Hepatocyte (in vitro differentiated cells): ENCODE measurements at regions not wholly inside any gene's neighbourhood (a gene's known extent, or its start where the extent isn't known, plus 50 kb on each side); places are given as distances from the start of the nearest gene placed in this dataset.

Experiments used
- DNase-seq: peaks from one replicate; pipeline ENCODE4 v3.0.0-alpha.2; 2016; ENCODE audit warnings: low spot score
- H2AFZ ChIP-seq: fragments of 200-600 bp; sonication (generic); 2 replicates; pipeline ENCODE4 v1.6.0; 2016; ENCODE audit warnings: antibody characterized with exemption, mild to moderate bottlenecking
- H3K27ac ChIP-seq: fragments of 200-600 bp; sonication (generic); 2 replicates; pipeline ENCODE4 v1.5.1; 2016; ENCODE audit warnings: mild to moderate bottlenecking
- H3K27me3 ChIP-seq: fragments of 200-600 bp; sonication (generic); 2 replicates; pipeline ENCODE4 v1.6.1; 2016
- H3K36me3 ChIP-seq: fragments of 200-600 bp; sonication (generic); replicated peaks from 2 replicates; pipeline ENCODE4 v1.5.1; 2016; ENCODE audit warnings: low read depth; ENCODE audit not compliant: insufficient read depth
- H3K4me1 ChIP-seq: fragments of 200-600 bp; sonication (generic); 2 replicates; pipeline ENCODE4 v1.5.1; 2016; ENCODE audit warnings: mild to moderate bottlenecking, moderate library complexity; ENCODE audit not compliant: insufficient read depth
- H3K4me2 ChIP-seq: fragments of 200-600 bp; sonication (generic); 2 replicates; pipeline ENCODE4 v1.6.0; 2016
- H3K4me3 ChIP-seq: fragments of 200-600 bp; sonication (generic); 2 replicates; pipeline ENCODE4 v1.5.1; 2016; ENCODE audit warnings: mild to moderate bottlenecking
- H3K79me2 ChIP-seq: fragments of 200-600 bp; sonication (generic); 2 replicates; pipeline ENCODE4 v1.6.0; 2017; ENCODE audit warnings: mild to moderate bottlenecking
- H3K9me2 ChIP-seq: fragments of 200-600 bp; sonication (generic); replicated peaks from 2 replicates; pipeline ENCODE4 v1.6.0; 2017; ENCODE audit warnings: mild to moderate bottlenecking; ENCODE audit not compliant: insufficient read depth
- H3K9me3 ChIP-seq: fragments of 200-600 bp; sonication (generic); 2 replicates; pipeline ENCODE4 v1.5.1; 2016; ENCODE audit warnings: low read depth, mild to moderate bottlenecking
- H4K20me1 ChIP-seq: fragments of 200-600 bp; sonication (generic); 2 replicates; pipeline ENCODE4 v1.6.0; 2016; ENCODE audit warnings: mild to moderate bottlenecking; ENCODE audit not compliant: insufficient read depth, poor library complexity, severe bottlenecking
- EZH2 ChIP-seq: fragments of 200-600 bp; sonication (generic); IDR thresholded peaks from 2 replicates; pipeline ENCODE4 v1.6.1; 2016; ENCODE audit warnings: antibody characterized with exemption, mild to moderate bottlenecking, borderline replicate concordance
- EZH2phosphoT487 ChIP-seq: fragments of 200-600 bp; sonication (generic); IDR thresholded peaks from one replicate; pipeline ENCODE4 v1.6.1; 2018; ENCODE audit warnings: antibody characterized with exemption, mild to moderate bottlenecking, low read depth, moderate library complexity; ENCODE audit not compliant: unreplicated experiment, severe bottlenecking
- WGBS: methylation state at CpG from one replicate; pipeline ENCODE4 v1.1.6; 2016; ENCODE audit warnings: low lambda C conversion rate; ENCODE audit errors: missing lambda C conversion rate; 5-methylcytosine and 5-hydroxymethylcytosine counted together
- TF ChIP-seq, protein P1 (sequence below): fragments of 200-600 bp; sonication (generic); IDR thresholded peaks from 2 replicates; pipeline ENCODE4 v1.5.1; 2016; ENCODE audit warnings: antibody characterized with exemption, mild to moderate bottlenecking; ENCODE audit not compliant: poor library complexity

DNA sequence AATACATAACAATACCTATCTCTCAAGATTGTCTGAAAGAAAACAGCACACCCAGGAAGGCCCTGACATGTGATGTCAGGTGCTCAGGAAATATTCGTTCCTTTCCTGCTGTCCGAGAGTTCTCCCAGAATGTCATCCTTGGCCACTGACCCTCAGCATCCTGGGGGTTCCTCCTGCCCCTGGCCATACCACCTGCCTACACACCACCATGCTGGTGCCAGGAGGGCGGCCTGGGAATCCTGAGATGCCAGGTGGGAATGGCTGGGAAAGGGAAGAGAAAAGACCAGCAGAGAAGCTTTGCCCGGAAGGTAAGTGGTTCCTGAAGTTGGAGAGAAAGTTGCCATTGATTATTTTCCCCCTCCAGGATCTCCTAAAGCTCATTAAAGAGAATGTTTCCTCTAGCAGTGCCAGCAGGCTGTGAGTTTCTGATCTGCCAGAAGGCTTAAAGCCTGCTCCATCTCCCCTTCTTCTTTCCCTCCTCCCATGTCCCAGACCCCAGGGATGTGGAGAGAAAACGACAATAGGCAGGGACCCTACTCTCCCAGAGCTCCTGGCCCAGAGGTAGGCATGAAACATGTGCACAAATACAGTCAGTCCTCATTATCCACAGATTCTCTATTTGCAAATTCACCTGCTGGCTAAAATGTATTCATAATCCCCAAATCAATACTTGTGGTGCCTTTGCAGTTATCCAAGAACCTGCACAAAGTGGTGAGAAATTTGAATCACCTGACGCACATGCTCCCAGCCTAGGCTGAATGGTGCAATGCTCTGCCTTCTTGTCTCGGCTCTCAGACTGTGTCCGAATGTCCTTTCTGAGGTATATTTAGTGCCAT is 147.1 kb upstream of the MYCN start:
- no peaks in the 10 kb centered on the region for H3K4me1 ChIP-seq
- no peaks in the 10 kb centered on the region for H3K9me2 ChIP-seq
- 95% methylated on average over 8 of the region's 8 CpGs for WGBS
- no peak overlapping the region for H3K4me3 ChIP-seq
- no peak overlapping the region for H3K4me2 ChIP-seq
- no peaks in the 10 kb centered on the region for H3K36me3 ChIP-seq
- H2AFZ ChIP-seq, result no peak overlapping the region
- no peaks in the 10 kb centered on the region for H3K9me3 ChIP-seq
- no peak for DNase-seq
- no peaks in the 10 kb centered on the region for H4K20me1 ChIP-seq
- H3K79me2 ChIP-seq, result no peaks in the 10 kb centered on the region
- no peak overlapping the region for H3K27ac ChIP-seq
- H3K27me3 ChIP-seq, result no peaks in the 10 kb centered on the region
- no peak for TF ChIP-seq EZH2
- no peak for TF ChIP-seq EZH2phosphoT487
- TF ChIP-seq, protein P1, sequence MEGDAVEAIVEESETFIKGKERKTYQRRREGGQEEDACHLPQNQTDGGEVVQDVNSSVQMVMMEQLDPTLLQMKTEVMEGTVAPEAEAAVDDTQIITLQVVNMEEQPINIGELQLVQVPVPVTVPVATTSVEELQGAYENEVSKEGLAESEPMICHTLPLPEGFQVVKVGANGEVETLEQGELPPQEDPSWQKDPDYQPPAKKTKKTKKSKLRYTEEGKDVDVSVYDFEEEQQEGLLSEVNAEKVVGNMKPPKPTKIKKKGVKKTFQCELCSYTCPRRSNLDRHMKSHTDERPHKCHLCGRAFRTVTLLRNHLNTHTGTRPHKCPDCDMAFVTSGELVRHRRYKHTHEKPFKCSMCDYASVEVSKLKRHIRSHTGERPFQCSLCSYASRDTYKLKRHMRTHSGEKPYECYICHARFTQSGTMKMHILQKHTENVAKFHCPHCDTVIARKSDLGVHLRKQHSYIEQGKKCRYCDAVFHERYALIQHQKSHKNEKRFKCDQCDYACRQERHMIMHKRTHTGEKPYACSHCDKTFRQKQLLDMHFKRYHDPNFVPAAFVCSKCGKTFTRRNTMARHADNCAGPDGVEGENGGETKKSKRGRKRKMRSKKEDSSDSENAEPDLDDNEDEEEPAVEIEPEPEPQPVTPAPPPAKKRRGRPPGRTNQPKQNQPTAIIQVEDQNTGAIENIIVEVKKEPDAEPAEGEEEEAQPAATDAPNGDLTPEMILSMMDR, result no peak

DNA sequence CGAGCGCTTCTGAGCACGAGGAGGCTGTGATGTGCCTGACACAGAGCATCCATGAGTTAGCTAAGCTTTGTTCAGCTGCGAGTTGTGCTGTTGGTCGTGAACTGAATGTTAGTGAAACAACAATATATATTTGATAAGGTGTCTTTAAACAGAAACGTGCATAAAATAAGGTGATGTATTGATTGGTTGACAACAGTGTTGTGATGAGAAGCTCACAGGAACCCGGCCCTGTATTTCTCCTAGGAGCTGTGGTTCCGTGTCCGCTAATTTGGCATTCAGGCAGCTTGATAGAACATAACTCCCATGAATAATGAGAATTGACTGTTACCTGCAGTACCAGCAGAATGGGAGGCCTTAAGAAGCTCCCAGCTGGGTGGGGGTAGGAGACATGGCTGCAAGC is 146.4 kb upstream of the MYCN start:
- Histone ChIP-seq H3K36me3 (no peaks in the 10 kb centered on the region), H2AFZ (no peak overlapping the region), H3K4me1 (peaks cover 5% of the 10 kb centered on the region), H3K9me3 (no peaks in the 10 kb centered on the region), H3K79me2 (no peaks in the 10 kb centered on the region), H4K20me1 (no peaks in the 10 kb centered on the region), H3K27ac (no peak overlapping the region), H3K9me2 (no peaks in the 10 kb centered on the region), H3K4me3 (no peak overlapping the region), H3K4me2 (no peak overlapping the region), H3K27me3 (no peaks in the 10 kb centered on the region)
- DNase-seq, result no peak
- WGBS, result 88% methylated on average over 9 of the region's 9 CpGs
- no peak for TF ChIP-seq EZH2
- TF ChIP-seq, protein P1, result no peak
- TF ChIP-seq EZH2phosphoT487, result no peak

DNA sequence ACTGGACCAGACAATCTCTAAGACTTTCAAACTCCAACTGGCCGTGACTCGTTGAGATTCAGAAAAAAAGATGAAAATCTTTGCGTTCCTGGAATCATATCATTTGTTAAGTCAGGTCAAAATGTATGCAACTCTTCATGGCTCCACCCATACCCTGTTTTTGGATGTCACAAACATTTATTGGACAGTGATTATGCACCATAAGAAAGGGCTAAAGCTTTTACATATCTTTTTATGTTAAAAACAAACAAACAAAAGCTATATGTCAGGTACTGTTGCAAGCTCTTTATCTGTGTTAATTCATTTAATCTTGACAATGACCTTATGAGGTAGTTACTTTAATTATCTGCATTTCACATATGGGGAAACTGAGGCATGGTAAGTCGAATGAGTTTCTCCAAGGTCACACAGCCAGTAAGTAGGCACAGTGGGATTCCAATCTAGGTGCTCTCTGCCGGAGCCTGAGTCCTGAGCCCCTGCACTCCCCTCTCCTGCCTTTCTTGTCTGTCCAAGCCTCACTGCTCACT is 145.7 kb upstream of the MYCN start:
- no peaks in the 10 kb centered on the region for H3K9me2 ChIP-seq
- peaks cover 5% of the 10 kb centered on the region for H3K4me1 ChIP-seq
- no peak overlapping the region for H2AFZ ChIP-seq
- no peak overlapping the region for H3K27ac ChIP-seq
- H4K20me1 ChIP-seq, result no peaks in the 10 kb centered on the region
- no peaks in the 10 kb centered on the region for H3K36me3 ChIP-seq
- no peaks in the 10 kb centered on the region for H3K79me2 ChIP-seq
- H3K4me3 ChIP-seq, result no peak overlapping the region
- no peaks in the 10 kb centered on the region for H3K9me3 ChIP-seq
- WGBS, result 82% methylated on average over 5 of the region's 5 CpGs
- H3K4me2 ChIP-seq, result no peak overlapping the region
- TF ChIP-seq, protein P1, result no peak
- TF ChIP-seq EZH2 (no peak), EZH2phosphoT487 (no peak)
- no peaks in the 10 kb centered on the region for H3K27me3 ChIP-seq
- DNase-seq, result no peak
